GM23338 (cell line): ENCODE measurements at regions not wholly inside any gene's neighbourhood (a gene's known extent, or its start where the extent isn't known, plus 50 kb on each side); places are given as distances from the start of the nearest gene placed in this dataset.

Experiments used
- CREB1 ChIP-seq: fragments of 250-450 bp; sonication (Bioruptor Pico); IDR thresholded peaks from 2 replicates; pipeline ENCODE4 v1.5.0; 2020; ENCODE audit warnings: low read depth, mild to moderate bottlenecking, moderate library complexity
- EZH2 ChIP-seq: fragments of 200-600 bp; sonication (generic); IDR thresholded peaks from one replicate; pipeline ENCODE4 v1.8.0; 2017; ENCODE audit warnings: antibody characterized with exemption, mild to moderate bottlenecking, low read depth; ENCODE audit not compliant: unreplicated experiment
- EZH2phosphoT487 ChIP-seq: fragments of 200-600 bp; sonication (generic); IDR thresholded peaks from one replicate; pipeline ENCODE4 v1.8.1; 2018; ENCODE audit warnings: antibody characterized with exemption; ENCODE audit not compliant: unreplicated experiment
- JUNB ChIP-seq: IDR thresholded peaks from one replicate; pipeline ENCODE4 v1.6.1; 2016; ENCODE audit warnings: antibody characterized with exemption; ENCODE audit not compliant: unreplicated experiment
- NANOG ChIP-seq: IDR thresholded peaks from 2 replicates; pipeline ENCODE4 v1.6.1; 2016; ENCODE audit warnings: antibody characterized with exemption, borderline replicate concordance
- POLR2AphosphoS5 ChIP-seq: IDR thresholded peaks from 2 replicates; pipeline ENCODE4 v1.6.1; 2016; ENCODE audit warnings: antibody characterized with exemption, low read depth
- STAT1 ChIP-seq: IDR thresholded peaks from one replicate; pipeline ENCODE4 v1.6.1; 2016; ENCODE audit warnings: antibody characterized with exemption; ENCODE audit not compliant: unreplicated experiment
- ZNF114 ChIP-seq: fragments of 250-450 bp; sonication (Bioruptor Pico); IDR thresholded peaks from 2 replicates; pipeline ENCODE4 v1.5.0; 2020; ENCODE audit warnings: mild to moderate bottlenecking, moderate library complexity
- ZNF331 ChIP-seq: fragments of 250-450 bp; sonication (Bioruptor Pico); IDR thresholded peaks from 2 replicates; pipeline ENCODE4 v1.5.0; 2020; ENCODE audit warnings: low read depth, mild to moderate bottlenecking, moderate library complexity
- TF ChIP-seq, protein P1 (sequence below), 2 experiments: fragments of 200-600 bp in 1 of 2; sonication (generic) in 1 of 2; conservative IDR thresholded peaks; 2 replicates each; pipeline versions ENCODE4 v1.5.1 to v1.6.1; 2016 to 2017; ENCODE audit warnings: antibody characterized with exemption in 2 of 2, low read depth in 2 of 2, mild to moderate bottlenecking in 2 of 2, moderate library complexity in 1 of 2
- TF ChIP-seq, protein P2 (sequence below): IDR thresholded peaks from 2 replicates; pipeline ENCODE4 v1.6.1; 2016; ENCODE audit warnings: antibody characterized with exemption
- TF ChIP-seq, protein P3 (sequence below): IDR thresholded peaks from one replicate; pipeline ENCODE4 v1.6.1; 2018; ENCODE audit warnings: antibody characterized with exemption; ENCODE audit not compliant: unreplicated experiment

DNA sequence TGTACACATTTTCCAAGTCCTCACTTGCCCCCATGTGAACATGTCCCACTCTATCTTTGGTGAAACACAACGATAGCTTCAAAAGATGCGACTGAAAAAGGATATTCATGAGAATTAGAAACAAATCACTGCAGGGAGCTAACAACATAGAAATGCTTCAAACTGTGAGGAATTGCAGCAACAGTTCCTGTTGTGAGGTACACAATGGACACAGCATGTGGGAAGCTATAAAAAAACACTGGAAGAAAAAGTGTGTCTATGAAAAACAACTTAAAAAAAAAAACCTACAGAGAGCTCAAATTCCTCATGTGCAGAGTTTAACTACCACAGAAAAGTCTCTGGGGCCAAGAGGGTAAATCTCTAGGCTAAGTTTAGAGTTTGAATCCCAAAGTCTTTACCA, 51.6 kb upstream of the BLTP1 start:
- TF ChIP-seq EZH2, result no peak
- TF ChIP-seq, protein P1, sequence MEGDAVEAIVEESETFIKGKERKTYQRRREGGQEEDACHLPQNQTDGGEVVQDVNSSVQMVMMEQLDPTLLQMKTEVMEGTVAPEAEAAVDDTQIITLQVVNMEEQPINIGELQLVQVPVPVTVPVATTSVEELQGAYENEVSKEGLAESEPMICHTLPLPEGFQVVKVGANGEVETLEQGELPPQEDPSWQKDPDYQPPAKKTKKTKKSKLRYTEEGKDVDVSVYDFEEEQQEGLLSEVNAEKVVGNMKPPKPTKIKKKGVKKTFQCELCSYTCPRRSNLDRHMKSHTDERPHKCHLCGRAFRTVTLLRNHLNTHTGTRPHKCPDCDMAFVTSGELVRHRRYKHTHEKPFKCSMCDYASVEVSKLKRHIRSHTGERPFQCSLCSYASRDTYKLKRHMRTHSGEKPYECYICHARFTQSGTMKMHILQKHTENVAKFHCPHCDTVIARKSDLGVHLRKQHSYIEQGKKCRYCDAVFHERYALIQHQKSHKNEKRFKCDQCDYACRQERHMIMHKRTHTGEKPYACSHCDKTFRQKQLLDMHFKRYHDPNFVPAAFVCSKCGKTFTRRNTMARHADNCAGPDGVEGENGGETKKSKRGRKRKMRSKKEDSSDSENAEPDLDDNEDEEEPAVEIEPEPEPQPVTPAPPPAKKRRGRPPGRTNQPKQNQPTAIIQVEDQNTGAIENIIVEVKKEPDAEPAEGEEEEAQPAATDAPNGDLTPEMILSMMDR (conservative IDR thresholded peaks at IDR 0.05; ENCODE audit: low read depth in 2 of 2), result no peak
- TF ChIP-seq EZH2phosphoT487, result no peak
- TF ChIP-seq ZNF331, result no peak
- no peak for TF ChIP-seq POLR2AphosphoS5
- TF ChIP-seq CREB1, result no peak
- TF ChIP-seq ZNF114 (CRISPR knock-in tag), result no peak
- TF ChIP-seq, protein P2, sequence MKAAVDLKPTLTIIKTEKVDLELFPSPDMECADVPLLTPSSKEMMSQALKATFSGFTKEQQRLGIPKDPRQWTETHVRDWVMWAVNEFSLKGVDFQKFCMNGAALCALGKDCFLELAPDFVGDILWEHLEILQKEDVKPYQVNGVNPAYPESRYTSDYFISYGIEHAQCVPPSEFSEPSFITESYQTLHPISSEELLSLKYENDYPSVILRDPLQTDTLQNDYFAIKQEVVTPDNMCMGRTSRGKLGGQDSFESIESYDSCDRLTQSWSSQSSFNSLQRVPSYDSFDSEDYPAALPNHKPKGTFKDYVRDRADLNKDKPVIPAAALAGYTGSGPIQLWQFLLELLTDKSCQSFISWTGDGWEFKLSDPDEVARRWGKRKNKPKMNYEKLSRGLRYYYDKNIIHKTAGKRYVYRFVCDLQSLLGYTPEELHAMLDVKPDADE, result no peak
- TF ChIP-seq, protein P3, sequence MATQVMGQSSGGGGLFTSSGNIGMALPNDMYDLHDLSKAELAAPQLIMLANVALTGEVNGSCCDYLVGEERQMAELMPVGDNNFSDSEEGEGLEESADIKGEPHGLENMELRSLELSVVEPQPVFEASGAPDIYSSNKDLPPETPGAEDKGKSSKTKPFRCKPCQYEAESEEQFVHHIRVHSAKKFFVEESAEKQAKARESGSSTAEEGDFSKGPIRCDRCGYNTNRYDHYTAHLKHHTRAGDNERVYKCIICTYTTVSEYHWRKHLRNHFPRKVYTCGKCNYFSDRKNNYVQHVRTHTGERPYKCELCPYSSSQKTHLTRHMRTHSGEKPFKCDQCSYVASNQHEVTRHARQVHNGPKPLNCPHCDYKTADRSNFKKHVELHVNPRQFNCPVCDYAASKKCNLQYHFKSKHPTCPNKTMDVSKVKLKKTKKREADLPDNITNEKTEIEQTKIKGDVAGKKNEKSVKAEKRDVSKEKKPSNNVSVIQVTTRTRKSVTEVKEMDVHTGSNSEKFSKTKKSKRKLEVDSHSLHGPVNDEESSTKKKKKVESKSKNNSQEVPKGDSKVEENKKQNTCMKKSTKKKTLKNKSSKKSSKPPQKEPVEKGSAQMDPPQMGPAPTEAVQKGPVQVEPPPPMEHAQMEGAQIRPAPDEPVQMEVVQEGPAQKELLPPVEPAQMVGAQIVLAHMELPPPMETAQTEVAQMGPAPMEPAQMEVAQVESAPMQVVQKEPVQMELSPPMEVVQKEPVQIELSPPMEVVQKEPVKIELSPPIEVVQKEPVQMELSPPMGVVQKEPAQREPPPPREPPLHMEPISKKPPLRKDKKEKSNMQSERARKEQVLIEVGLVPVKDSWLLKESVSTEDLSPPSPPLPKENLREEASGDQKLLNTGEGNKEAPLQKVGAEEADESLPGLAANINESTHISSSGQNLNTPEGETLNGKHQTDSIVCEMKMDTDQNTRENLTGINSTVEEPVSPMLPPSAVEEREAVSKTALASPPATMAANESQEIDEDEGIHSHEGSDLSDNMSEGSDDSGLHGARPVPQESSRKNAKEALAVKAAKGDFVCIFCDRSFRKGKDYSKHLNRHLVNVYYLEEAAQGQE, result no peak
- no peak for TF ChIP-seq JUNB
- no peak for TF ChIP-seq NANOG
- no peak for TF ChIP-seq STAT1
